Parathyroid adenoma (tissue), 2 donors: ENCODE measurements at regions not wholly inside any gene's neighbourhood (a gene's known extent, or its start where the extent isn't known, plus 50 kb on each side); places are given as distances from the start of the nearest gene placed in this dataset.

ENCODE experiments used
- H2AFZ ChIP-seq: fragments of 300-600 bp; sonication (generic); one replicate; pipeline ENCODE4 v1.7.0; 2017; ENCODE audit warnings: antibody characterized with exemption, mild to moderate bottlenecking
- H3K27ac ChIP-seq: fragments of 300-600 bp; sonication (generic); one replicate; pipeline ENCODE4 v1.7.0; 2017
- H3K27me3 ChIP-seq: fragments of 300-600 bp; sonication (generic); one replicate; pipeline ENCODE4 v1.7.0; 2017; ENCODE audit warnings: low read length; ENCODE audit not compliant: control insufficient read depth, insufficient read depth
- H3K36me3 ChIP-seq: fragments of 300-600 bp; sonication (generic); one replicate; pipeline ENCODE4 v1.7.0; 2017; ENCODE audit warnings: low read length; ENCODE audit not compliant: control insufficient read depth, insufficient read depth
- H3K4me1 ChIP-seq: fragments of 300-600 bp; sonication (generic); one replicate; pipeline ENCODE4 v1.7.0; 2017; ENCODE audit warnings: control low read depth
- H3K4me2 ChIP-seq: fragments of 300-600 bp; sonication (generic); one replicate; pipeline ENCODE4 v1.7.0; 2017; ENCODE audit warnings: low read length
- H3K4me3 ChIP-seq: fragments of 300-600 bp; sonication (generic); one replicate; pipeline ENCODE4 v1.7.0; 2017; ENCODE audit warnings: low read depth, low read length
- H3K79me2 ChIP-seq: fragments of 300-600 bp; sonication (generic); one replicate; pipeline ENCODE4 v1.7.0; 2017; ENCODE audit warnings: control low read depth
- H3K9ac ChIP-seq: fragments of 300-600 bp; sonication (generic); one replicate; pipeline ENCODE4 v1.7.0; 2017; ENCODE audit warnings: mild to moderate bottlenecking
- H3K9me3 ChIP-seq: fragments of 300-600 bp; sonication (generic); one replicate; pipeline ENCODE4 v1.7.0; 2017; ENCODE audit warnings: low read length; ENCODE audit not compliant: control insufficient read depth
- TF ChIP-seq, protein P1 (sequence below): fragments of 300-600 bp; sonication (generic); IDR thresholded peaks from one replicate; pipeline ENCODE4 v1.7.0; 2017; ENCODE audit warnings: antibody characterized with exemption, mild to moderate bottlenecking
- donor health status: primary hyperparathyroidism.

DNA sequence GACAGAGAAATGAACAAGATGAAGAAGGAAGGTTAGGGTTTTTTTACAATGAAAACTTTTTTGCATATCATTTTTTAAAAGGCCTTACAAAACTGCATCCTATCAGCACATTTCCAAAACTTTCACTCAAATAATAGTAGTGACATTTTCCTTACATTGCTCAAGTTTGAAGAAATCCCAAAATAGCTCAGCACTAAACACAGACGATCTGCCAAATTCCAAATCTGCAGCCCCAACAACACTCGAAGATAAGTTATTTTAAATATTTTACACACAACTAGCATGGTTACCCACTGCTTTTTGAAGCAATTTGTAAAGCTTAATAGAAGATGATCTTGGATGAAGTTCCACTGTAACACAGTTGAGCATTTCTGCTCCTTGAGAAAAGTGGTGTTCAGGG is 535.6 kb upstream of the ALCAM start:
- Histone ChIP-seq H2AFZ (peak overlapping the region; percentile 61), H3K79me2 (no peaks in the 10 kb centered on the region), H3K27me3 (no peaks in the 10 kb centered on the region), H3K4me2 (no peak overlapping the region), H3K36me3 (no peaks in the 10 kb centered on the region), H3K9me3 (no peaks in the 10 kb centered on the region), H3K9ac (no peak overlapping the region), H3K4me3 (no peak overlapping the region), H3K4me1 (peaks cover 3% of the 10 kb centered on the region), H3K27ac (no peak overlapping the region)
- TF ChIP-seq, protein P1, sequence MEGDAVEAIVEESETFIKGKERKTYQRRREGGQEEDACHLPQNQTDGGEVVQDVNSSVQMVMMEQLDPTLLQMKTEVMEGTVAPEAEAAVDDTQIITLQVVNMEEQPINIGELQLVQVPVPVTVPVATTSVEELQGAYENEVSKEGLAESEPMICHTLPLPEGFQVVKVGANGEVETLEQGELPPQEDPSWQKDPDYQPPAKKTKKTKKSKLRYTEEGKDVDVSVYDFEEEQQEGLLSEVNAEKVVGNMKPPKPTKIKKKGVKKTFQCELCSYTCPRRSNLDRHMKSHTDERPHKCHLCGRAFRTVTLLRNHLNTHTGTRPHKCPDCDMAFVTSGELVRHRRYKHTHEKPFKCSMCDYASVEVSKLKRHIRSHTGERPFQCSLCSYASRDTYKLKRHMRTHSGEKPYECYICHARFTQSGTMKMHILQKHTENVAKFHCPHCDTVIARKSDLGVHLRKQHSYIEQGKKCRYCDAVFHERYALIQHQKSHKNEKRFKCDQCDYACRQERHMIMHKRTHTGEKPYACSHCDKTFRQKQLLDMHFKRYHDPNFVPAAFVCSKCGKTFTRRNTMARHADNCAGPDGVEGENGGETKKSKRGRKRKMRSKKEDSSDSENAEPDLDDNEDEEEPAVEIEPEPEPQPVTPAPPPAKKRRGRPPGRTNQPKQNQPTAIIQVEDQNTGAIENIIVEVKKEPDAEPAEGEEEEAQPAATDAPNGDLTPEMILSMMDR: no peak

DNA sequence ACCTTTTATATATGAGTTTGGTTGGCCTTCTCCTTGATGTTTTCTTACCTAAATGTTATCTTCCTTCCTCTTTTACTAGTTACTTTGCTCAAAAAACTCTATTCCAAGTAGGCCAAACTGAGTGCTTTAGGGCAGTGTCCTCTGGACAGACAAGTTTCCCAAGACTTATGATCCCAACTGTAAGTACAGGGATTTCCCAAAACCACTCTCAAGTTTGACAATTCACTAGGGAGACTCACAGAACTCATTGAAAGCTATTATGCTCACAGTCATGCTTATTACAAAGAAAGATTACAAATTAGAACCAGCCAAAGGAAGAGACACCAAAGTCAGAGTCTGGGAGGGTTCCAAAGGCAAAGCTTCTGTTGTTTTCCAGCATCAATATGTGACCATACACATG is 534.2 kb upstream of the ALCAM start:
- no peaks in the 10 kb centered on the region for H3K79me2 ChIP-seq
- H3K4me3 ChIP-seq: no peak overlapping the region
- no peak overlapping the region for H3K9ac ChIP-seq
- H3K4me2 ChIP-seq: no peak overlapping the region
- H3K36me3 ChIP-seq: no peaks in the 10 kb centered on the region
- H3K9me3 ChIP-seq: no peaks in the 10 kb centered on the region
- TF ChIP-seq, protein P1: no peak
- no peaks in the 10 kb centered on the region for H3K27me3 ChIP-seq
- peak overlapping the region; percentile 61 for H2AFZ ChIP-seq
- no peak overlapping the region for H3K27ac ChIP-seq
- H3K4me1 ChIP-seq: peaks cover 3% of the 10 kb centered on the region

DNA sequence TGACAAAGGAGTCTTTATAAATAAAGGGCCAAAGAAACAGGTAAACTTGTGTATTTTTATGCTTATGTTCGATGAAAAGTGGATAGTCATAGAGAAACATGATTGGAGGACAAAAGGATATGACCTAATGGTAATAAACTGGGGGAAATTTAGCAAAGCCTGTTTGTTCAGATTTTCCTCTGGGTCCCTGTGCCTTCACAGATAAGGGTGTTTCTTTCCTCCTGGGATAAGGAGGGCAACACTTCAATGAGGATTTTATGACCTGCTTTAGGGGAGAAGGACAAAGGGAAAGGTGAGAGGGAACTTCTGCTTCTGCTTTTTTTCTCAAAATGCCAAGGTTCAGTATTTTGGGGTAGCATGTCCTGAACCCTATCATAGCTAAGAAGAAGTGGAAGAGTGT is 531.3 kb upstream of the ALCAM start:
- Histone ChIP-seq H2AFZ (no peak overlapping the region), H3K79me2 (no peaks in the 10 kb centered on the region)
- TF ChIP-seq, protein P1: no peak

DNA sequence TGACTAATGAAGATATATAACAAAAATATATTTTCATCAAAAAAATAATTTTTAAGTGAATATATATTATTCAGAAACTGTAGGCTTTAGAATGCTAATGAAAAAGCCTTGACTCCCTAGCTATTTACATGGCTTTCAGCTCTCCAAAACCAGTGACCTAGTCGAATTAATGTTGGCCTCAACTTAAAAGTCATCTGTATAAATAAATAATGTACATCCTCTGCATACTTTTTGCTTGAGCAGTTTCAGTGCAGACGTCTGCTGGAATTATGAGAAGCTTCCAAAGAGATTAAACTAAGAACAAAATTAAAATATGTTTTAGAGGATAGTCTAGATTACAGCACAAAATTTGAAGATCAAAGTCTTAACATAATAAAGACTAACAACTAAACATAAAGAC is 520.4 kb upstream of the ALCAM start:
- TF ChIP-seq, protein P1: no peak

More for the DNA sequence above, 531.3 kb upstream of the ALCAM start:
- Histone ChIP-seq H3K36me3 (no peaks in the 10 kb centered on the region), H3K27me3 (no peaks in the 10 kb centered on the region), H3K4me2 (no peak overlapping the region), H3K9ac (no peak overlapping the region), H3K9me3 (no peaks in the 10 kb centered on the region), H3K27ac (no peak overlapping the region), H3K4me3 (no peak overlapping the region), H3K4me1 (no peaks in the 10 kb centered on the region)

DNA sequence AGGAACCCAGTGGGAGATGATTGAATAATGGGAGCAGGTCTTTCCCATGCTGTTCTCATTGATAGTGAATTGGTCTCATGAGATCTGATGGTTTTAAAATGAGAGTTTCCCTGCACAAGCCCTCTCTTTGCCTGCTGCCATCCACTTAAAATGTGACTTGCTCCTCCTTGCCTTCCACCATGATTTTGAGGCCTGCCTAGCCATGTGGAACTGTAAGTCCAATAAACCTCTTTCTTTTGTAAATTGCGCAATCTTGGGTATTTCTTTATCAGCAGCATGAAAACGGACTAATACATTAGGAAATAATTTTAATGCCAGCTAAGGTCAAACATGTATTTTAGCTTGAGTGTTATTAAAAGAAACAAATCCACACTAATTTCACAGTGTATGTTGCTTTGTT is 517.6 kb upstream of the ALCAM start:
- H3K9me3 ChIP-seq: no peaks in the 10 kb centered on the region
- H3K36me3 ChIP-seq: no peaks in the 10 kb centered on the region
- no peaks in the 10 kb centered on the region for H3K79me2 ChIP-seq
- H2AFZ ChIP-seq: no peak overlapping the region
- no peak overlapping the region for H3K4me2 ChIP-seq
- TF ChIP-seq, protein P1: no peak
- peaks cover 7% of the 10 kb centered on the region for H3K4me1 ChIP-seq
- no peak overlapping the region for H3K4me3 ChIP-seq
- no peak overlapping the region for H3K9ac ChIP-seq
- H3K27ac ChIP-seq: no peak overlapping the region
- H3K27me3 ChIP-seq: no peaks in the 10 kb centered on the region

More for the DNA sequence above, 520.4 kb upstream of the ALCAM start:
- no peaks in the 10 kb centered on the region for H3K9me3 ChIP-seq
- no peaks in the 10 kb centered on the region for H3K27me3 ChIP-seq
- no peak overlapping the region for H3K27ac ChIP-seq
- no peak overlapping the region for H3K9ac ChIP-seq
- H2AFZ ChIP-seq: no peak overlapping the region
- H3K4me2 ChIP-seq: no peak overlapping the region
- no peak overlapping the region for H3K4me3 ChIP-seq
- no peaks in the 10 kb centered on the region for H3K79me2 ChIP-seq
- peaks cover 7% of the 10 kb centered on the region for H3K4me1 ChIP-seq
- no peaks in the 10 kb centered on the region for H3K36me3 ChIP-seq
